ENCODE measurements at regions not wholly inside any gene's neighbourhood (a gene's known extent, or its start where the extent isn't known, plus 50 kb on each side); places are given as distances from the start of the nearest gene placed in this dataset.

DNA sequence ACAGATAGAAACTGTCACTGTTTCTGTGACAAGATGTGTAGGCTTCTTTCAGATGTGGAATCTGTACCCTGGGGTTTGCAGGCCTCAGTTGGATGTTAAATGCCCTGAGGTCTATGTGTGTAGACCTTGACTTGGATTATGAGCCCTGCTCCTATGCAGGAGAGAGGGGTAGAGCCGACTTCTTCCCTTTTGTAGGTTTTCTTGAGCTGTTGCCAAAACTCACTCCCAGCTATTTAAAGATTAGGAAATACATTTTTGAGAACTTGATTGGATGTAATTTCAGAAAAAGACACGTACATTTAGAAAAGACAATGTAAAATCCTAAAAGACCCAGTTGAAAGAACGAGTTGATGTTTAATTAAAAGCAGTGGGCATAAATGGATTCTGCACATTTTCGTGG lies 374.8 kb downstream of the SLC4A3 start:
- intact Hi-C loops (cut with DNase I): loop anchor here in 1 of 4 donors (10.0 kb wide), 1 partner anchor 73 kb away; no protein-coding TSS in a partner anchor
- 80 to 90% (median 88%) methylated on average over 4 of the region's 4 CpGs for WGBS, 3 donors
- H3K4me1 ChIP-seq (ENCODE audit: insufficient read depth): peaks cover 20% of the 10 kb centered on the region
- no peaks in the 10 kb centered on the region for H3K27me3 ChIP-seq
- H3K27ac ChIP-seq: no peak overlapping the region
- DNase-seq: no peak
- no peaks in the 10 kb centered on the region for H3K9me3 ChIP-seq
- H3K36me3 ChIP-seq: no peaks in the 10 kb centered on the region
- no peak overlapping the region for H3K4me3 ChIP-seq
- no peak for TF ChIP-seq POLR2A (IDR thresholded peaks at IDR 0.05)
- TF ChIP-seq, protein P1, sequence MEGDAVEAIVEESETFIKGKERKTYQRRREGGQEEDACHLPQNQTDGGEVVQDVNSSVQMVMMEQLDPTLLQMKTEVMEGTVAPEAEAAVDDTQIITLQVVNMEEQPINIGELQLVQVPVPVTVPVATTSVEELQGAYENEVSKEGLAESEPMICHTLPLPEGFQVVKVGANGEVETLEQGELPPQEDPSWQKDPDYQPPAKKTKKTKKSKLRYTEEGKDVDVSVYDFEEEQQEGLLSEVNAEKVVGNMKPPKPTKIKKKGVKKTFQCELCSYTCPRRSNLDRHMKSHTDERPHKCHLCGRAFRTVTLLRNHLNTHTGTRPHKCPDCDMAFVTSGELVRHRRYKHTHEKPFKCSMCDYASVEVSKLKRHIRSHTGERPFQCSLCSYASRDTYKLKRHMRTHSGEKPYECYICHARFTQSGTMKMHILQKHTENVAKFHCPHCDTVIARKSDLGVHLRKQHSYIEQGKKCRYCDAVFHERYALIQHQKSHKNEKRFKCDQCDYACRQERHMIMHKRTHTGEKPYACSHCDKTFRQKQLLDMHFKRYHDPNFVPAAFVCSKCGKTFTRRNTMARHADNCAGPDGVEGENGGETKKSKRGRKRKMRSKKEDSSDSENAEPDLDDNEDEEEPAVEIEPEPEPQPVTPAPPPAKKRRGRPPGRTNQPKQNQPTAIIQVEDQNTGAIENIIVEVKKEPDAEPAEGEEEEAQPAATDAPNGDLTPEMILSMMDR (IDR thresholded peaks at IDR 0.05): no peak
- TF ChIP-seq EP300 (IDR thresholded peaks at IDR 0.05): no peak

DNA sequence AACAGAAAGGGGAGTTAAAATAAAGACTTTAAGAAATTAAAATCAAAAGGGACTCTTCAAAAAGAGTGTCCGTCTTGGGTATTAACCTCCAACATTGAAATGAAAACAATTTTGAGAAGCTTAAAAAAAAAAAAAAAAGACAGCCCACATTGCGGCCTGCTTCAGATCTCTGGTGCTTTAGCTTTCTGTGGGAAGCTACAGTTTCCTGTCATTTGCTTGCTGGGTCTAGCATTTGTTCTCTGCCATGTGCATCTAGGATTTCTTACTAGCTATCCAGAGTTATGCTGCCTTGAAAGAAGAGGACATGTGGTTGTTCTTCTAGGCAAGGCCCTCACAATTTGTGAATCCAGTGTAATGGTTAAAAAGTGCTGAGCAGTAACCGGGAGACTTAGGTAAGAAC lies 375.3 kb downstream of the SLC4A3 start:
- intact Hi-C loops (cut with DNase I): loop anchor here in 1 of 4 donors (10.0 kb wide), 1 partner anchor 72 kb away; no protein-coding TSS in a partner anchor
- TF ChIP-seq, protein P1 (IDR thresholded peaks at IDR 0.05): no peak
- no peak for TF ChIP-seq EP300 (IDR thresholded peaks at IDR 0.05)
- no peak for TF ChIP-seq POLR2A (IDR thresholded peaks at IDR 0.05)
- WGBS, 3 donors: 78 to 87% (median 86%) methylated on average over 3 of the region's 3 CpGs
- no peak for DNase-seq
- Histone ChIP-seq H3K36me3 (no peaks in the 10 kb centered on the region), H3K27ac (no peak overlapping the region), H3K4me1 (ENCODE audit: insufficient read depth) (peaks cover 18% of the 10 kb centered on the region), H3K4me3 (no peak overlapping the region), H3K9me3 (no peaks in the 10 kb centered on the region), H3K27me3 (no peaks in the 10 kb centered on the region)

DNA sequence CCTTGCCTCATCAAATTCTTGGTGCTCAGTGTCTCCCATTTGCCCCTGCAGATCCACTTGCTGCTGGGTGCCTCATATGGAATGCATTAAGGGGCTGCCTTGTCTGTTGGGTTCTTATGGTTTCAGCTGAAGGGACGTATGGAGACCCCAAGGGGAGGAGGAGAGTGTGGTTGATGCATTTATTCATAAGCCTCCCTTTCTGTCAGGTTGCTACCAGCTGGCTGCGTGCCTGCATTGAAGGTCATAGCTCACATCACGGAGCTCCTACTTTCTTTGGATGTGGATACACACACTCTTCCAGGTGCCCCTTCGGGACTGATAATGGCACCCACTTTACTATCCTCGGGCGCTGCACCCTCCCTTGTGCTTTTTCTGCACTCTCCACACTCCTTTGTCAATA lies 377.9 kb downstream of the SLC4A3 start:
- Histone ChIP-seq H3K27me3 (no peaks in the 10 kb centered on the region), H3K27ac (peak overlapping the region in 1 of 2 donors; percentile 16), H3K4me3 (no peak overlapping the region), H3K36me3 (no peaks in the 10 kb centered on the region), H3K9me3 (no peaks in the 10 kb centered on the region), H3K4me1 (ENCODE audit: insufficient read depth) (peaks cover 20% of the 10 kb centered on the region)
- TF ChIP-seq, protein P1 (IDR thresholded peaks at IDR 0.05): no peak
- TF ChIP-seq POLR2A (IDR thresholded peaks at IDR 0.05) (no peak), EP300 (IDR thresholded peaks at IDR 0.05) (no peak)
- intact Hi-C loops (cut with DNase I): loop anchor here in 1 of 4 donors (10.0 kb wide), 1 partner anchor 69 kb away; no protein-coding TSS in a partner anchor
- 93 to 94% (median 94%) methylated on average over 6 of the region's 6 CpGs for WGBS, 3 donors
- no peak for DNase-seq

DNA sequence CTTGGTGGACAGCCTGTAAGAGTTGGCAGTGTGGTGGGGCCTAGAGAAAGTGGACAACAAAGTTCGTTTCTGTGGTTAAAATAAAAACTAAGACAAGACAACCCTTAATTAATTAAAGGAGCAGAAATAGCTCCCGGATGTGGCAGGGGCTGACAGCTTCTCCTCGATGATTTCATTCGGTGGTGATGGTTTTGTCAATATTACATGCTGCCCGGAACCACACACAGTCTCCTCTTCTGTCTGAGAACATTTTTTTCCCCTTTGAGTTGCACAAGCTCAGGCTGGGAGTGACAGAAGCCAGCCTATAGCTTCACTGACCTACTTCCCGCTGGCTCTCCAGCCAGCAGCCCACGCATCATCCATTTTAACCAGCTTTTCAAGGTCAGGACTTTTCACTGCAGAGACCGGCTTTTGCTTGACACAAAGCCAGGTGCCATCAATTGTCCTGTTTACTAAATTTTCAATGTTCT lies 378.8 kb downstream of the SLC4A3 start:
- Histone ChIP-seq H3K4me1 (ENCODE audit: insufficient read depth) (peaks cover 20% of the 10 kb centered on the region), H3K36me3 (no peaks in the 10 kb centered on the region), H3K27me3 (no peaks in the 10 kb centered on the region), H3K9me3 (no peaks in the 10 kb centered on the region), H3K27ac (peak overlapping the region in 1 of 2 donors; percentile 16), H3K4me3 (no peak overlapping the region)
- no peak for TF ChIP-seq EP300 (IDR thresholded peaks at IDR 0.05)
- TF ChIP-seq POLR2A (IDR thresholded peaks at IDR 0.05): no peak
- TF ChIP-seq, protein P1 (IDR thresholded peaks at IDR 0.05): no peak
- WGBS, 3 donors: 6 to 9% (median 6%) methylated on average over 8 of the region's 8 CpGs
- intact Hi-C loops (cut with DNase I): loop anchor here in 1 of 4 donors (10.0 kb wide), 1 partner anchor 69 kb away; no protein-coding TSS in a partner anchor
- DNase-seq: peak; percentile 44 to 55 (median 47)
